C4-2B (cell line): ENCODE measurements at regions not wholly inside any gene's neighbourhood (a gene's known extent, or its start where the extent isn't known, plus 50 kb on each side); places are given as distances from the start of the nearest gene placed in this dataset.

Source experiments
- H3K27ac ChIP-seq: fragments of 450-650 bp; 2 replicates; pipeline ENCODE4 v1.5.1; 2017
- CTCF ChIP-seq: fragments of 450-650 bp; conservative IDR thresholded peaks from 2 replicates; pipeline ENCODE4 v1.5.1; 2017; ENCODE audit warnings: mild to moderate bottlenecking
- ZFX ChIP-seq: fragments of 450-650 bp; IDR thresholded peaks from 2 replicates; pipeline ENCODE4 v1.6.1; 2017

GRCh38 chr18:39870591-39870990 is 2084.4 kb upstream of the PIK3C3 start:
- no peak overlapping the region for H3K27ac ChIP-seq
- TF ChIP-seq CTCF (no peak), ZFX (no peak)

- TF ChIP-seq CTCF = no peak
- TF ChIP-seq ZFX = no peak
Measured at GRCh38 chr18:39863916-39864315, 2091.1 kb upstream of the PIK3C3 start.

GRCh38 chr18:39862341-39862740 is 2092.7 kb upstream of the PIK3C3 start:
- TF ChIP-seq ZFX (no peak), CTCF (no peak)
- no peak overlapping the region for H3K27ac ChIP-seq

More at GRCh38 chr18:39863916-39864315, 2091.1 kb upstream of the PIK3C3 start:
- no peak overlapping the region for H3K27ac ChIP-seq

GRCh38 chr18:39854291-39854690 is 2100.7 kb upstream of the PIK3C3 start:
- H3K27ac ChIP-seq = no peak overlapping the region
- no peak for TF ChIP-seq CTCF
- no peak for TF ChIP-seq ZFX

DNA sequence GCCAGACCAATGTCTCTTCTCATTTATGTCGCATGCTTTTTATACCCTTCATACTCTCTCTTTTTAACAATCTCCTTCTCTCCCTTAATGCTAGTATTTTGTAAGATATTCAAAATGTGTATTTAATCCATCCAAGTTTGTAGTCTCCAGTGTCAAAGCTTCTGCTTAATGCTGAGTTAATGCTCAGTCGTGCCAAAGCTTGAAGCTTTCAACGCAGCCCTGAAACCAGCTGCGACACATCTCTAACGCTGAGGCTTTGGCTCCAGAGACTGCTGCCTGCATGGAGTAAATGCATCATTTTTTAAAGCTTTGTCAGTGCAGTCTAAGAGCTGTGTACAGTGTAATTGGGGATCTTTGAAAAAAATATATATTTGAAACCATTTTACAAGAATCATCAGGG is 2108.8 kb upstream of the PIK3C3 start:
- H3K27ac ChIP-seq = no peak overlapping the region
- TF ChIP-seq ZFX (no peak), CTCF (no peak)

DNA sequence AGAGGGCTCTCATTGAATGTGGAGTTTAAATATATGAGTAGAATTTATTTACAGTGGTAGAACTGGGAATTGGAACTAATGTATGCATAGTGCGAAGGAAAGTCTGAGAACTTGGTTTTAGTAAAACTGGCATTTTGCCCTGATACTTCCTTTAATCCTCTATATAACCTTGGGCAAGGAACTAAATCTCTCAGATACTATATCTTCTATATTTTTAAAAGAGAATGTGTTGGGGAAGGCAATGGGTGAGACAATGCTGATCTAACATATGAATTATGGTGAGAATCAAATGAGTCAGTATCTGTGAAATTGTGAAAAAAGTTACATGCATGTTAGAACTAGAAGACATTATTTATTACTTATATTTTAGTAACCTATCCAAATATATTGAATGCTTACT is 2109.4 kb upstream of the PIK3C3 start:
- TF ChIP-seq ZFX (no peak), CTCF (no peak)
- H3K27ac ChIP-seq = no peak overlapping the region

DNA sequence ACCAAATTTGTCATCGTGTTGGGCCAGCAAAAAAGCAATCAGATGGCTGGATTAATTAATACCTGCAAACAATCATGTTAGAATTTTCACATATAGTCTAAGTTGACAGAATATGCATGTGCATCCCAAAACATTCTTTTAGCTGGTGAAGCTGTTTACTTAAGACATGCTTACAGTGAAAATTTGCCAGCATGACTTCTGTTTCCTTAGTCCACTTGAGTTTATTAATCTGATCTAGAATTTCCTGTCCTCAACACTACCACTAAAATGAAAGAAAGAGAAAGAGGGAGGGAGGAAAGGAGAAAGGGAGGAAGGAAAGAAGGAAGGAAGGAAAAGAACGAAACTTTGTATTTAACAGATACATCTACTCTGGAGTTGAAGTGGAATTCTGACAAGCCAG is 2109.9 kb upstream of the PIK3C3 start:
- no peak overlapping the region for H3K27ac ChIP-seq

More for the DNA sequence above, 2109.9 kb upstream of the PIK3C3 start:
- TF ChIP-seq ZFX (no peak), CTCF (no peak)
